ENCODE measurements at regions not wholly inside any gene's neighbourhood (a gene's known extent, or its start where the extent isn't known, plus 50 kb on each side); places are given as distances from the start of the nearest gene placed in this dataset.
A peak's percentile ranks its signal among the peaks of the same experiment; 100 is the strongest.

DNA sequence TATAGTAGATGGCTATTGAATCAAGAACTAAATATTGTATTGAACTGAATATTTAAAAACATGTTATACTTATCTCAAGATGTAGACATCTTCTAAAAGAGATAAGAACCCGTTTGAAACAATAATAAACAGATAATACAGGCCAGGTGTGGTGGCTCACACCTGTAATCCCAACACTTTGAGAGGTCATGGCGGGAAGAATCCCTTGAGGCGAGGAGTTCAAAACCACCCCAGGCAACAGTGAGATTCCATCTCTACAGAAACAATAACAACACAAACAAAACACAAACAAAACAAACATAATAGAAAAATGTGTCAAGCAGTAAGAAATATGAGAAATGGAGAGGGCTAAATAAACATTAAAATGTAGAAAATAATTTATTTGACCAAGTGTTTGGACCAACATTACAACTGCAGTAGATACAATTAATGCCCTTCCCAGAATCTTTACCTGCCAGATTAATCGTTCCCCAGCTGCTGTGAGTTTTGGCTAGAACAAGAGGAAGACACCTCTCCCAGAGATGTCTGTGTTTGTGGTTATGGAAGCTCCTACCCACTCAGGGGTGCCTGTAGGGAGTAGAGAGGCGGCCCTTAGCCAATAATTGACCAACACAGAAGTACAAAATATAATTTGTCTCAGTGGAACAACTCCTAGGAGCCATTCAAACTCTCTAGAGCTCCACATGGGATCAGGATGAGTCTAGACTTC is 111.9 kb upstream of the AGTR1 start:
- DNase-seq (ENCODE audit: low spot score), result no peak

DNA sequence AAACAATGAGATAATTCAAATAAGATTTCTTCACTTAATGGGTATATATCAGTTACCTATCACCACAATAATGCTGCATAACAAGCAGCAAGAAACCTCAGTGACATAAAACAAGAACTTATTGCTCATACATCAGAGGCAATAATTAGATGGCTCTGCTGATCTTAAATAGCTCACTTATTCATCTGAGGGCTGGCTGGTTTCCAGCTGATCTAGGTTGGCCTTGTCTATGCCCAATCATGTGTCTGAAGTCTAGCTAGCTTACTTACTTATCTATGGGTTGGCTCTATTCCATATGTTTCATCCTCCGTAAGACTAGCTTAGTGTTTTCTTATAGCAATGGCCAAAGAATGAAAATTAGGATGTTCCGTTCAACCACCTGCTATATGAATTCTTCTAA is 109.4 kb upstream of the AGTR1 start:
- no peak for DNase-seq (ENCODE audit: low spot score)

DNA sequence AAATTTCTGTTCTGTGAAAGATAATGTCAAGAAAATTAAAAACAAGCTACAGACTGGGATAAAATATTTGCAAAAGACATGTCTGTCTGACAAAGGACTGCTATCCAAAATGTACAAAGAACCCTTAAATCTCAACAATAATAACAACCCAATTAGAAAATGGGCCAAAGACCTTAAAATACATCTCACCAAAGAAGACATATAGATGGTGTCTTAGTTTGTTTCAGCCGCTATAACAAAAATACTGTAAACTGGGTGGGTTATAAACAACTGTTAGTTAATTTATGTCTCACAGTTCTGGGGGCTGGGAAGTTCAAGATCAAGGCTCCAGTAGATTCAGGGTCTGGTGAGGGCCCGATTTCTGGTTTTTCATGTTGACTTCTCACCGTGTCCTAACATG is 106.2 kb upstream of the AGTR1 start:
- DNase-seq (ENCODE audit: low spot score), result no peak

DNA sequence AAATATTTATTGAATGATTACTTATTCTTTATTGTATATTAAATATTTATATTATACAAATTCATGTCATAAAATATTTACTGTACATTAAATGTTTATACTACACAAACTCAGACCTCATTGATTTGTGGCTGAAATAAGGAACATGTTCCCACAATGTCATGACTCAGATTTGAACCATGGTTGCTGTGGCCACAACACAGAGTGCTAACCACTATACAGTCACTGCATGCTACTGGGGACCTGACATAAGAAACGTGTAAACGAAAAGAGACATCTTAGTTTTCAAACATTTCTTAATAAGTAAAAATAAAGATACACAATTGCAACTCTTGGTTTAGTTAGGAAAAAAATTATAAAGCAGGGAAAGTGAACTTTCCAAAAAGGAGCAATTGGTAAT is 99.1 kb upstream of the AGTR1 start:
- DNase-seq (ENCODE audit: low spot score), result no peak

DNA sequence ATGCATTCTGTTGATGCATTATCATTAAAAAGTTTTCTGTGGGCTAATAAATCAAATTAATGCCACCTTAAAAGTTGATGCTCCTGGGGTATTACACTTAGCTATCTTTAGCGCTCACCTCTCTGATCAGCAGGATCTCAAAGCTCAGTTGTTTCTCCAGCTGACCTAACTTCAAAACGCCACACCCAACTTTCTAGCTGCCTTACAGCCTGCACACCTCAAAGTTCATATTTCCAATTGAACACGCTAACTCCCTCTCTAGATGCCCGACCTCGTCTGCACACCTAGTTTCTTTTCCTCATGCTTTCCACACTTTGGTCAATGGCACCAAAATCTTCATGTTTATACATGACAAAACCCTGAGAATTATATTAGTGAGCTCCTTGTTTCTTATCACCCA is 98.2 kb upstream of the AGTR1 start:
- DNase-seq (ENCODE audit: low spot score), result no peak

DNA sequence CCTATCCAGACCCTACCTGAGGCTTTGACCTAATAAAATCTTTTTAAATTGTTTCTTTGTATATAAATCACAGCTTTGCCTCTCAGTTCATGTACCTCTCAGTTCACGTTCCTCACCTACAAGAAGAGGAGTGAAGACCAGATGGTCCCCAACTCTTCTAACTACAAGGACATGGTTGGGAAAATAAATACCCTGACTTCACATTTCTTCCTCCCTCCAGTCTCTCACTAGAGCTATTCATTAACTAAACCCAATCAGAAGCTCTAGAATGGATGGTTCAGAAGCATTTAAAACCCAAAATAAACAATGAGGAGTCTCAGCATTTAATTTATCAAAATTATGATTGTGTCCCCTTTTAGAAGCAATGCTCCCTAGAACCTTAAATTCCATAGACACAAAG is 97.3 kb upstream of the AGTR1 start:
- no peak for DNase-seq (ENCODE audit: low spot score)

DNA sequence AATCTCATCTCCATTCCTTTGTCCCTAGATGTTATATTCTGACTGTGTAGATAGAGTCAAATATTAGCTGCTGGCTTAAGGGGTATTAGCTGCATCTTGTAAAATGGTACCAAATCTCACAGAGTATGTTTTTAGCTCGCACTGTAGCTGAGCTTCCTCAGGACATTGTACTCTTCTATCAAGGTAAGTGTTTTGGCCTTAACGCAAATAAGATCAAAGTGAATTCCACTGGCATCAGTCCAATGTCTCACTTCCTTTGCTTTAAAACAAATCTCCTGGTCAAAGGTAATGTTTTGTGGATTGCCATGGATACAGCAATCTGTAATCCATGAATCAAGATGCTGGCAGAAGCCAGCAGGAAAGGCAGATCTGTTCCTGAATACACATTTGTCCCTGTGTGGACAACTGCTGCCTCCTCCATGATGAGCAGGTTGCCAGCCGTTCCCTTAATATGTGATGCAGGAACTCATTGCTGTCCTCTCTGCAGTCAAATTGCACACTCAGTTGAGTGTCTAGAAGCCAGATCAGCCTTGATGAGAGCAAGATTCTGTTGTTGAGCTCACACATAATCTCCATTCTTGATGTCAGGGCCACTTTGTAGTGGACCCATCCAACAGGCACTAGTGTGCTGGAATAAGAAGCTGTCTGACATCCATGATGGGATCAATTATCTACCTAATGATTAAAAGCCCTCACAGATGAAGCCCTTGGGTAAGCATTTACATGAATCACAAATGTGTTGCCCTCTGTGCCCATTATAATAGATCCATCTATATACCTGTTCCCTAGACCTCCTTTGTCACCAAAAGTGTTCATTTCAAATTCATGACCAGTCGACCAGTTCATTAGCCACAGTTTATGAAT is 96.6 kb upstream of the AGTR1 start:
- no peak for DNase-seq (ENCODE audit: low spot score)

DNA sequence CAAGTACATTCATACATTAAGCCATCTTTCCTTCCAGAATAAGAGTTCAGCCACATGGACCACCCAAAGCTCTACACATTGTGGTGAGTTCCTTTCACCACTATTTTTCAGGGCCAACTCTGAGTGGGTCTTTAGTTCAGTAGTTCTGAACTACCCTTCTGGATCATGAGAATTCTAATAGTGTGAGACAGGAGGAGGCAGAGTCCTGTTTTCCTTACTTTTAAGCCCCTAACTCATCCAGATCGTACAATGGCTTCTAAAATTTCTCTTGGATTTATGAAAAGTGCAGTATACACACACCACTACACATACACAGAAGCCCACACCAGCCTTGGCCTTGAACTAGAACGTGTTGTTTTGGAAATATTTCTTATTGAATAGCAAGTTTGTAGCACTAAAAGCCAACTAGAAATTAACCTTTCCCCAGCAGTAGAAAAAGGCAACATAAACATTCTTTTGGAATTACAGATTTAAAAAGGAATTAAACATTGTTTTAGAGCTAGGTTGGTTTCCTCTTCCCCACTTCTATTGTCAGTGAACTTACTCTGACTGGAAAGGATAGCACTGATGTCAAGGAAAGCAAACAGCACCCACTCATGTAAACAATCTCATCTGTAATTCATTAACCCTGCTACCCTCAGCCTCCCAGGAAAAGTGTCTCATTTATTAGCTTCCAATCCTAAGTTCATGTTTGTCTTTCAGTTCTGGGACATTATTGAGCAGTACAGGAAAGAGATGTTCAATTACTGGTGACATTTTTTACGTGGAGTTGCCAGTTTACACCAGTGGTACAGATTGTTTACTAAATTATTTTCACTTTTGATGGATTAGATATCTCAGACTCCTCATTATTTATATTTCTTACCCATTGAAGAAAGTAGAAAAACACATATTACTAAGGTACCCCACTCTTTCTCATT is 95.7 kb upstream of the AGTR1 start:
- DNase-seq (ENCODE audit: low spot score), result no peak

DNA sequence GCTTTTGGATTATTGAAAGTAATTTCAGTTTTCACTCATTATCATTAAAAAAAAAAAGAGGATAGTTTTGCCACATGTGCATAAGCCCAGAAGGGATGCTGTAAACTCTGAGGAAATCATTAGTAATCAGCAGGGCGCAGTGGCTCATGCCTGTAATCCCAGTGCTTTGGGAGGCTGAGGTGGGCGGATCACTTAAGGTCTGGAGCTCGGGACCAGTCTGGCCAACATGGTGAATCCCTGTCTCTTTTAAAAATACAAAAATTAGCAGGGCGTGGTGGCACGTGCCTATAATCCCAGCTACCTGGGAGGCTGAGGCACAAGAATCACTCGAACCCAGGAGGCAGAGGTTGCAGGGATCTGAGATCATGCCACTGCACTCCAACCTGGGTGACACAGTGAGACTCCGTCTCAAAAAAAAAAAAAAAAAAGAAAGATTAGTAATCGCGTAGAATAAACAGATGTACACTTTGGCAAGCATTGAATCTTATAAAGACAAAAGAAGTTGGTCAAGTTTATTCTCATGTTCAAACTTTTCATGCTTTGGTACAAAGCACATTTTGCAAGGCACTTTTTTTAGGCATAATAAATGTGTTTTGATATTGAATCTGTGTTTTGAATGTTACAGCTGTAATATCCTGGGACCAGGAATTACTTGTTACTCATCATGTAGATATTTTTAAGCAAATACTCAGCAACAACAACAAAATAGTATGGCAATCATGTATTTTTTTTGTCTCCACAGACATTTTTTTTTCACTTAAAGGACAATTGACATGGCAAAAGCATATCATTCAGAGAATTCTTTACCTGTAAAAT is 93.2 kb upstream of the AGTR1 start:
- DNase-seq (ENCODE audit: low spot score), result peak; percentile 14

DNA sequence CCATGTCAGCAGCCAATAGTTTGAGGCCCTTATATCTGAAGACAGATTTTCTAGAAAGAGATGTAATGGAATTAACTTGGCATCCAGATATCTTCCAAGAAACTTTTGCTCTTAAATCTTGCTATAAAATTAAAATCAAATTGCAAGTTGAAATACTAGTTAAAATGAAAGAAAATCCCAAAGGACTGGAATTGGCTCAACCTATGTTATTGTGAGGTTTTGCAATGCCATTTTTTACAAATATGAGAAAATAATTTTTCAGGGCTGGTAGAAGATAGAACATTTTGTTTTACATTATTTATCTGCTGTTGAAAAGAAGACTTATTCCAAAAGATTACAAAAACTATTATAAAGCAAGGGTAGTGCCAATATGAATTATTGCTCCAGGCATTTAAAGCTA is 92.2 kb upstream of the AGTR1 start:
- DNase-seq (ENCODE audit: low spot score), result no peak

DNA sequence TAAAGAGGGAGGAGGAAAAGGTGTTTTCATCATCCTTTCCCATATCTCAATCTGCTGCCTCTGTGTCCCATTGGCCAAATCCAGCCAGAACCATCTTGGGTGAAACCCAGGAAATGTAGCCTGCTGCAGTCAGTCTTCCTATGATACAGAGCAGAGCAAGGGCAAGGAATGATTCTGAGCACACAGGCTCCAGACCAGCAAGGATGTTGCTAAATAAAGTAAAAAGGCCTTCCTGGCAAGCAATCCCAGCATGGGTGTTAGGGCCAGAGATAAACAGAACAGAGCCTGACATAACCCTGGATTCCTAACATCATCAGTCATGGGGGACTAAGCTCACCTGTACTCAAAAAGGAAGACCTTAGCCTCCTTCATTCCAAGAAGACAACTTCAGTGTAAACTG is 90.7 kb upstream of the AGTR1 start:
- no peak for DNase-seq (ENCODE audit: low spot score)

DNA sequence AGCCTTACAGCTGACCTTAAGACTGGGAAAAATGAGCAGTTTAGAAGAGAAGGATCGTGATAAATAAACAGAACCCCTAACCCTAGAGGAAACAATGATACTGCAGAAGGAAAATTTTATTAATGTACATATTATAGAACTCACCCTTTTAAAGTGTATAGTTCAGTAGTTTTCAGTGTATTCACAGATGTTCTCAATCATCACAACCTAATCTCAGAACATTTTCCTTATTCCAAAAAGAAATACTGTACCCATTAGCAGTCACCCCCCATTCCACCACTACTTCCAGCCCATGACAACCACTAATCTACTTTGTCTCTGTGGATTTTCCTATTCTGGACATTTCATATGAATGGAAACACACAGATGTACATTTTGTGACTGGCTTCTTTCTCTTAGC is 90.2 kb upstream of the AGTR1 start:
- no peak for DNase-seq (ENCODE audit: low spot score)

DNA sequence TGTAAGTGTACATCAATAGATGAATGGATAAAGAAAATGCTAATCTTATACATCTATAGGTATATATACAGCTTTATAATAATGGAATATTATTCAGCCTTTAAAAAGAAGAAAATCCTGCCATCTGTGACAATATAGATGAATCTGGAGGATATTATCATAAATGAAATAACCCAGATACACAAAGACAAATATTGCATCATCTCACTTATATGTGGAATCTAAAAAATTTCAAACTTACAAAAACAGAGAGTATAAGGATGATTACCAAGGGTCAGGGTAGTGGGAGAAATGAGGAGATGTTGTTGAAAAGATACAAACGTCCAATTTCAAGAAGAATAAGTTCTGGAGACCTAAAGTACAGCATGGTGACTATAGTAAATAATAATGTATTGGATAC is 85.4 kb upstream of the AGTR1 start:
- no peak for DNase-seq (ENCODE audit: low spot score)

DNA sequence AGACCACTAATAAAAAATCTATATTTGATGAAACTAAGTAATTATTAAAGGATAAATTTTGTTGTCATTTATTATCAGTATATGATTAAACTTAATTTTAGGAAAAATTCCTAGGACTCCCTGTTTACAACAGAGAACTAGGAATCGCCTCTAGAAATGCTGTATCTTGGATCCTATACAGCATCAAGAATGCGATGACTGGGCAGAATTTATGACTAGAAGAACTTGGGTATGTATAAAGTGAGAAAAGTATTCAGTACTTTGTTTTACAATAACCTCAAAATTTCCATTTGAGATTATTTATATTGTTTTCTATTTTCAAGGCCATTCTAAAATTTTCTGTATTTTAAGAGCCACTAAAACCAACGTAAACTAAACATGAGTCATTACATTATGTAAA is 82.3 kb upstream of the AGTR1 start:
- no peak for DNase-seq (ENCODE audit: low spot score)

DNA sequence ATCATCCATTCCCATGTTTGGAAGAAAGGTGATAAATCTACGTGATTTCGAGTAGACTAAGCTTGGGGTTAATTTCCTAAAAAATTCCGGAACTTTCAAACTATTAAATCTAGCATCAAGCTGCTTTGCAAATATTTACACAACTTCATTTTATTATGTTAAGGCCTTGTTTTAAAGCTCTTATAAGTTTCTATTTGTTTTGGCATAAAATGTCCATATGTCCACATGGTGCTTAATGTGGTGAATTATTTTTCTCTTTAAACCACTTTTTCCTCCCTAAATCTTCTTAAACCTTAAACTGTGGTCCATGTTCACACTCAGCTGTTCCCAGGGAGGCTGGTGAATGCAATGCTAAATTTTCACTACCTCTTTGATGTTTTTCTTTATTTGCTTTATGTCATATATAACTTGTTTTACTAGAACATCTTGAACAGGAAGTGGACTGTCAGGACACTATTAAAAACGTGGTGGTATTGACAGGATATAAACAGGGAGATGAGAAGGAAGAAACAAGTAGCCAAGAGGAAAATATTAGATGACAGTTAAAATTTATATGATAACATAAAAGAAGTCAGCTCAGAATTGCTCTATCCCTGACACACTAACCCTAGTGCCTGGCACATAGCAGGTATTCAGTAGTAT is 72.5 kb upstream of the AGTR1 start:
- no peak for DNase-seq (ENCODE audit: low spot score)

DNA sequence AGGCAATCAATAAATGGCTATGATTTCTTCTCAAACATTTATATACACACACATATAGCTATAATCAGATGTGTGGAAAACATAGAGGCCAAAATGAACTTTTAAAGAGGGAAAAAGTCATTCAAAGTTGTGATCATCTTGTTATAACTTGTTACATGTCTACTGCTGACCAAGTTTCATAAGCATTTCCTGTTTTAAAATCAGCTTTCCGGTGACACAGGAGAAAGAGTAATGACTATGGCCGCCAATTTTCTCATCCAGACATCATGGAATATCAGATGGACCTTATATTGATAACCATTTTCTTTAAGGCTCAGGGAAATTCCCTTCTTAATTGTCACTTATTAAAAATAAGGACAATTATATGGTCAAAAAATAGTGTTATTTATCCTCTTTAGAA is 71.7 kb upstream of the AGTR1 start:
- DNase-seq (ENCODE audit: low spot score), result no peak

DNA sequence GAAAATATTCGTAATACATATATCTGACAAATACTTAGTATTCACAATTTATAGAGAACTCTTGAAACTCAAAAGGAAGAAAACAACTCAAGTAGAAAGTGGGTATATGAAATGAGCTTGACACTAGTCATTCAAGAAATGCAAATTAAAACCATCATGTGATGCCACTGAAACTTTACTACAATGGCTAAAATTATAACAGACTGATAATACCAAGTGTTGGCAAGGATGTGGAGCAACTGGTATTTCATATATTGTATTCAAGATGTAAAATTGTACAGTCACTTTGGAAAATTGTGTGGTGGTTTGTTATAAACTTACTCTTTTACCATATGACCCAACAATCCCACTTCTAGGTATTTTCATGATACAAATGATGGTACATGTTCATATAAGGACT is 68.7 kb upstream of the AGTR1 start:
- no peak for DNase-seq (ENCODE audit: low spot score)

DNA sequence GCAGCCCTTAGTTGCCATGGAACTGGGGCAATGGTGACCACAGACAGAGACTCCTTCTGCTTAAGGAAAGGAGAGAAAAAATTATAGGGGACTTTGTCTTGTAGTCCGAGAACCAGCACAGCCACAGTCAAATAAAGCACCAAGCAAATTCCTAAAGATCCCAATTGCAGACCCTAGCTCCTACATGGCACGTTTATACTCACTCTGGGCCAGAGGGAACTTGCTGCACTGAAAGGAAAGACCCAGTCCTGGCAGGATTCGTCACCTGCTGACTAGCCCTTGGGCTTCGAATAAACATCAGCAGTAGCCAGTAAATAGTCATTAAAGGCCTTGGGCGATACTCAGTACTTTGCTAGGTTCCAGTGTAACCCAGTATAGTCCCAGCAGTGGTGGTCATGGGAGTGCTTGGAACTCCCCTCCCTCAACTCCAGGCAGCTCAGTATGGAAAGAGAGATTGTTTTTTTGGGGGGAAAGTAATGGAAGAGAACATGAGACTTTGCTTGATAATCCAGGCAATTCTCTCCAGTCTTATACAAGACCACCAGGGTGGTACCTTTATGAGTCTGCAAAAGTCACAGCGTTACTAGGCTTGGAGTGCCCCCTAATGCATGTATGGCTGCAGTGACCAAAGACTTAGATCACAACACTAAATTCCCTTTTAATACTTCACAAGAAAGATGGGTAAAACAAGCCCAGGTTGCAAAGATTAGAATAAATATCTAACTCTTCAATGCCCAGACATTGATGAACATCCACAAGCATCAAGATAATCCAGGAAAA is 66.4 kb upstream of the AGTR1 start:
- no peak for DNase-seq (ENCODE audit: low spot score)

DNA sequence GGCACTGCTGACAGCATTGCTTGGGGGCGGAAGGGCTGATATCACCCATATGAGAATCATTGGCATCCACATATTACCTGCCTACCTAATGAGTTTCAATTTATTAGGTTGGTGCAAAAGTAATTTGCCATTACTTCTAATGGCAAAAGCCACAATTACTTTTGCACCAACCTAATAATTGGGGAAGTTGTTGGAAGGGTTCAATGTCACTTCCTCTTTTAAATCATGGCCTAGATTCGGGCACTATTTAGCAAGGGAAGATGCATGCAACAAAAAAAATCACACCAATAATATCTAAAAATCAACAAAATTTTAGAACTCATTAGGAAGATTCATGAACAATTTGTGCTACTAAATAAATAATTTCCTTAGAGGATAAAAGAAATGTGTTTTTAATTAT is 56.0 kb upstream of the AGTR1 start:
- no peak for DNase-seq (ENCODE audit: low spot score)

DNA sequence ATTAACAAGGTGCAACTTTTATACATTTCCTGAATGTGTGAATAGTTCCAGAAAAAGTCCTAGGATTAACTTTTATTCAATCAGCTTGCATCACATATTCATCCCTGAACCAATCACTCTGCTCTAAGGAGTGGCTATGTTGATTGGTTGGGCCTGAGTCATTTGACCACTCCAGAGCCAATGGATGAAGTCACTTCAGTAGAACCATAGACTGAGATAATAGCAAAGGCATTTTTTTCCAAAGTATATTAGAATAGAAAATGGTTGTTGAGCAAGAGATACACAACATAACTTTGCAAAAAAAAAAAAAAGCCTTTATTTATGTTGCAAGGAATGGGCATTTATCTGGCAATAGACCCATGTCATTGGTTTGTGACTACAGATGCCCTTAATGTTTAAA is 55.5 kb upstream of the AGTR1 start:
- no peak for DNase-seq (ENCODE audit: low spot score)

DNA sequence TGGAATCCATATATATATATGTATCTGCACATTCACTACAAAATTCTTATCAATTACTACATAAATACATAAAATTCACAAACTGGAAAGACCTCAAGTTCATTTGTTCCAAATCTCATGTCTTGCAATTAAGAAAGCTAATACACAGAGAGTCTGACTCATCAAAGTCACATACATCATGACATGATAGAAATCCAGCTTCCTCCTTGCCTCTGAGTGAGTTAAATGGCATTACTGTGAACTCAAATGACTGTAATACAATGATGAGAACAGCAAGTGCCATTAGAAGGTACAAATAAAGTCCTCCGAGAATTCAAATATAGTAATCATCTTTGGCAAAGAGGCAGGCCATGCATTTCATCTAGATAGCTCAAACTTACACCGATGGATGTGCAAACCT is 55.1 kb upstream of the AGTR1 start:
- no peak for DNase-seq (ENCODE audit: low spot score)

Measured in AG20443 (cell line).